Erythroblast (primary cell): ENCODE measurements at regions not wholly inside any gene's neighbourhood (a gene's known extent, or its start where the extent isn't known, plus 50 kb on each side); places are given as distances from the start of the nearest gene placed in this dataset.
"Not testable (repeated sequence)": the region's sequence is repeated elsewhere in the genome, so short reads cannot be mapped to it uniquely, and the experiment has no call there.

Experiments used
- DNase-seq, 2 experiments: peaks; one replicate each; lab custom pipeline; 2025; lab: John Stamatoyannopoulos, UW
- GATA1 ChIP-seq: IDR thresholded peaks from 2 replicates; pipeline ENCODE4 v1.6.1; 2011; ENCODE audit warnings: low read depth, mild to moderate bottlenecking, control low read depth, low read length, moderate library complexity
- POLR2A ChIP-seq: IDR thresholded peaks from 2 replicates; pipeline ENCODE4 v1.6.1; 2011; ENCODE audit warnings: mild to moderate bottlenecking, low read length

GRCh38 chr1:206405282-206405681 lies 65.0 kb upstream of the IKBKE start:
- not testable (repeated sequence) for DNase-seq

DNA sequence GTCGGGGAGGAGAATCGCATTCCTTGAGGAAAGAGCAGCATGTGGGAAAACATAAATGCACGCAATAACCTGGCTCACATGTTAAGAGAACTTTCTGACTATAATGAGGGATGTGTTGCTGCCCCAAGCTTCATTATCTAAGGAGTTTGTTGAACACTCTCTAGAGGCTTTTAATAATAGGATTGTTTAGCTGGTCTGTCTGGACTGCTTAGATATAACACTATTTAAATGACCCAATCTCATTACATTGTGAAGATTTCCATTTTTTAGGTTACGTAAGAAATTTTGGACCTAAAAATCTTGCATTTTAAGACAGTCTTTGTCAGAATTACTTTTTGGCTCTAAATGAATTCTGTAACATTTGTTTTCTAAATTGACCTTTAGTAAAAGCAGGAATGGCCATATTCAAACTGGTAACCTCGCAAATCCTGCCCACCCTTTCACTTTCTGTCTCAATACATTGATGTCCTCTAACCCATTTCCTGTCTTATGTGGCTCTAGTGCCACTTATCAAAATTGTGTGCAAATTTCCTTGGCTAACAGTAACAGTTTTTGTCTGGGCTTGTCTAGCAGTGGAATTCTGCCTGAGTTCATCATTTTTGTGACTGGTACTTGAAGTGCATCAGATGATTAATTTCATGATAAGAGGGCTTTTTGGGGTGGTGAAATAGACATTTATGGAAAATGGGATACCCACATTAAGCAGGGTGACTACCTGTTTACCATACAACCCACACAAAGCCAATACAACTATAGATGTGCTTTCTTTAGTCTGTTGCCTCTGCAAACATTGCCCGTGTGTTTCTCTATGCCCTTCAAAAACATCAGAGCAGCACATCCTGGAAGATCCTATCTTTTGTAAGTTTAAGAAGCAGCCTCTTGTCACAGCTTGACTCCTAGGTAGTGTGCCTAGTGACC lies 61.6 kb upstream of the IKBKE start:
- DNase-seq, result not testable (repeated sequence)

DNA sequence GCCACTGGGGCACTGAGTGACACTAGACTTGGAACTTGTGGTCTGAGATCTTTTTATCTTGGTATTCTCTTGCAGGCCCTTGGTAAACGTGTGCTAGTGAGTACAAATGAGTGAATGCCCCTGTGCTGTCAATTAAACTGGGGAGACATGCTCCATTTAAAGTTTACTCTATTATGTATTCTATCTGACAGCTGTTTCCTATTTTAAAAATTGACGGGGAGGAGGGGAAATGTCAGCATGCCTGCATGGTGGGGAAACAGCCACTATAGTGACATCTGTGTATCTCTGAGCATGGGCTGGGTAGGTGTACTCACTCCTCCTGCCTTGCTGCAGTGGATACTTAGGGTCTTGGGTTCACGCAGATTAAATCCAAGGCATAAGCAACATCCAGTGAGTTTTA lies 59.0 kb upstream of the IKBKE start:
- no peak for DNase-seq
- TF ChIP-seq POLR2A, result no peak

DNA sequence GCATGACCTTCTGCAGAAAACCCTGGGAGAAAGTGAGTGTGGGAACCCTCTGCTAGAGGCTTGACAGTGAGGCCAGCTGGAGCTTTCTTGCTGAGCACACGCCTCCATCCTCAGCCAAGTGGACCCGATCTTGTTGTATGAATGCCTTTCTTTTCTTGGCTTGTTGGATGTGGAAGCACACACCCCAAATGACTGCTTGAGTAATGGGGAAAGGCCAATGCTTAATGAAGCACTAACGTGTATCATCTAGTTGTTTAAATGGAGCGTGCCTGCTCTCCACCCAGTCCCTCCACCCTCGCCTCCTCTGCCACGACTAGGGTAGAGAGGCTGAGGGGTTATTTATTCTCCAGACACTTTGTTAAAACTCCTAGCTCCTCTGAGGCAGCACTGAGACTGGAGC lies 54.3 kb upstream of the IKBKE start:
- TF ChIP-seq POLR2A, result no peak
- no peak for TF ChIP-seq GATA1
- no peak for DNase-seq

GRCh38 chr1:206417774-206418614 lies 52.3 kb upstream of the IKBKE start:
- DNase-seq, result no peak
- TF ChIP-seq POLR2A (no peak), GATA1 (no peak)

DNA sequence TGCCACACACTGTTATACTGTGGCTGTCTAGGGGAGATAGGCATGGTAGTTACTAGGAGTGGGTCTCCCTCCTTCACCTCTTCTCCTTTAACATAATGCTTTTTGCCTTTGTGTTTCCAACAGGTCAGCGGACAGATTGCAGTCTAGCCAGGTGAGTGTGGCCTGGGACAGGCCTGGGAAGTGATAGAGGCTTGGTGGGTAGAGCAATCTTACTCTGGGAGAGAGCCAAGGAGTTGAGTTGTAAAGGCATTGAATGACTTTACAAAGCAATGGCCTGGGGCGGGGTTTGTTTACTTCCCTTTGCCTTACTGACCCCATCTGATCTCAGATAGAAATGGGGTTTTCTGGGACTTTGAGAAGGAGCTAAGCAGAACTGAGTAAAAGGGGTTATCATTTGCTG lies 51.0 kb upstream of the IKBKE start:
- TF ChIP-seq GATA1 (no peak), POLR2A (no peak)
- peak; percentile 46 to 72 for DNase-seq

GRCh38 chr1:206419783-206420182 lies 50.5 kb upstream of the IKBKE start:
- TF ChIP-seq GATA1 (no peak), POLR2A (no peak)
- no peak for DNase-seq

GRCh38 chr1:206420471-206420870 lies 49.8 kb upstream of the IKBKE start:
- TF ChIP-seq POLR2A (no peak), GATA1 (no peak)
- no peak for DNase-seq
